ENCODE measurements at regions not wholly inside any gene's neighbourhood (a gene's known extent, or its start where the extent isn't known, plus 50 kb on each side); places are given as distances from the start of the nearest gene placed in this dataset.

- Histone ChIP-seq H3K4me2 (ENCODE audit: low read depth, low read length, poor library complexity, severe bottlenecking) (no peak overlapping the region), H3K4me1 (ENCODE audit: insufficient read depth, low read length, poor library complexity, severe bottlenecking) (no peaks in the 10 kb centered on the region), H4K20me1 (ENCODE audit: insufficient read depth, low read length, poor library complexity, severe bottlenecking) (no peaks in the 10 kb centered on the region), H3K36me3 (ENCODE audit: insufficient read depth, low read length) (peaks cover 3% of the 10 kb centered on the region; the same call in 1 of the 2 replicates), H3K79me2 (ENCODE audit: insufficient read depth, low read length) (no peaks in the 10 kb centered on the region), H2AFZ (ENCODE audit: low read length) (no peak overlapping the region), H3K9me2 (replicated peaks; ENCODE audit: low read depth, low read length) (no peaks in the 10 kb centered on the region), H3F3A (ENCODE audit: low read depth) (no peaks in the 10 kb centered on the region), H3K27me3 (ENCODE audit: insufficient read depth, low read length, poor library complexity, severe bottlenecking) (no peaks in the 10 kb centered on the region), H3K9me3 (ENCODE audit: insufficient read depth, low read depth, low read length) (no peaks in the 10 kb centered on the region), H3K4me3 (ENCODE audit: low read length, poor library complexity, severe bottlenecking) (no peak overlapping the region), H3K9ac (ENCODE audit: low read depth, low read length, poor library complexity, severe bottlenecking) (no peak overlapping the region)
- TF ChIP-seq CTCF (conservative IDR thresholded peaks at IDR 0.05; ENCODE audit: low read length) (no peak), EZH2phosphoT487 (IDR thresholded peaks at IDR 0.05; ENCODE audit: borderline replicate concordance) (no peak)
Observed at GRCh38 chr16:85522308-85522841, 90.7 kb upstream of the GSE1 start.

GRCh38 chr16:85522842-85523601 lies 90.1 kb upstream of the GSE1 start:
- H2AFZ ChIP-seq (ENCODE audit: low read length), result no peak overlapping the region
- H3F3A ChIP-seq (ENCODE audit: low read depth), result no peaks in the 10 kb centered on the region
- no peaks in the 10 kb centered on the region for H3K4me1 ChIP-seq (ENCODE audit: insufficient read depth, low read length, poor library complexity, severe bottlenecking)
- TF ChIP-seq EZH2phosphoT487 (IDR thresholded peaks at IDR 0.05; ENCODE audit: borderline replicate concordance) (no peak), CTCF (conservative IDR thresholded peaks at IDR 0.05; ENCODE audit: low read length) (no peak)
- no peaks in the 10 kb centered on the region for H4K20me1 ChIP-seq (ENCODE audit: insufficient read depth, low read length, poor library complexity, severe bottlenecking)
- H3K9ac ChIP-seq (ENCODE audit: low read depth, low read length, poor library complexity, severe bottlenecking), result no peak overlapping the region
- H3K36me3 ChIP-seq (ENCODE audit: insufficient read depth, low read length), result peaks cover 3% of the 10 kb centered on the region; the same call in 1 of the 2 replicates
- no peak overlapping the region for H3K4me3 ChIP-seq (ENCODE audit: low read length, poor library complexity, severe bottlenecking)
- no peaks in the 10 kb centered on the region for H3K79me2 ChIP-seq (ENCODE audit: insufficient read depth, low read length)
- no peak overlapping the region for H3K4me2 ChIP-seq (ENCODE audit: low read depth, low read length, poor library complexity, severe bottlenecking)
- H3K9me3 ChIP-seq (ENCODE audit: insufficient read depth, low read depth, low read length), result no peaks in the 10 kb centered on the region
- H3K27me3 ChIP-seq (ENCODE audit: insufficient read depth, low read length, poor library complexity, severe bottlenecking), result no peaks in the 10 kb centered on the region
- no peaks in the 10 kb centered on the region for H3K9me2 ChIP-seq (replicated peaks; ENCODE audit: low read depth, low read length)

GRCh38 chr16:85523602-85524364 lies 89.3 kb upstream of the GSE1 start:
- H3K4me2 ChIP-seq (ENCODE audit: low read depth, low read length, poor library complexity, severe bottlenecking), result no peak overlapping the region
- TF ChIP-seq CTCF (conservative IDR thresholded peaks at IDR 0.05; ENCODE audit: low read length), result no peak
- TF ChIP-seq EZH2phosphoT487 (IDR thresholded peaks at IDR 0.05; ENCODE audit: borderline replicate concordance), result no peak
- no peak overlapping the region for H3K4me3 ChIP-seq (ENCODE audit: low read length, poor library complexity, severe bottlenecking)
- H3K9me2 ChIP-seq (replicated peaks; ENCODE audit: low read depth, low read length), result no peaks in the 10 kb centered on the region
- H2AFZ ChIP-seq (ENCODE audit: low read length), result no peak overlapping the region
- no peaks in the 10 kb centered on the region for H3F3A ChIP-seq (ENCODE audit: low read depth)
- H3K79me2 ChIP-seq (ENCODE audit: insufficient read depth, low read length), result no peaks in the 10 kb centered on the region
- peaks cover 3% of the 10 kb centered on the region; the same call in 1 of the 2 replicates for H3K36me3 ChIP-seq (ENCODE audit: insufficient read depth, low read length)
- H4K20me1 ChIP-seq (ENCODE audit: insufficient read depth, low read length, poor library complexity, severe bottlenecking), result no peaks in the 10 kb centered on the region
- no peaks in the 10 kb centered on the region for H3K9me3 ChIP-seq (ENCODE audit: insufficient read depth, low read depth, low read length)
- H3K4me1 ChIP-seq (ENCODE audit: insufficient read depth, low read length, poor library complexity, severe bottlenecking), result no peaks in the 10 kb centered on the region
- H3K9ac ChIP-seq (ENCODE audit: low read depth, low read length, poor library complexity, severe bottlenecking), result no peak overlapping the region
- H3K27me3 ChIP-seq (ENCODE audit: insufficient read depth, low read length, poor library complexity, severe bottlenecking), result no peaks in the 10 kb centered on the region

All from Loucy (cell line).